PC-3 (cell line): ENCODE measurements at regions not wholly inside any gene's neighbourhood (a gene's known extent, or its start where the extent isn't known, plus 50 kb on each side); places are given as distances from the start of the nearest gene placed in this dataset.

Experiments
- CTCF ChIP-seq: fragments of 300-600 bp; sonication (generic); conservative IDR thresholded peaks from 2 replicates; pipeline ENCODE4 v1.5.1; 2017; ENCODE audit warnings: antibody characterized with exemption, low read depth, mild to moderate bottlenecking, low read length
- EZH2 ChIP-seq: fragments of 300-600 bp; sonication (generic); IDR thresholded peaks from one replicate; pipeline ENCODE4 v1.6.1; 2017; ENCODE audit warnings: antibody characterized with exemption, mild to moderate bottlenecking, low read length; ENCODE audit not compliant: unreplicated experiment
- EZH2phosphoT487 ChIP-seq: fragments of 300-600 bp; sonication (generic); IDR thresholded peaks from 2 replicates; pipeline ENCODE4 v1.6.1; 2018; ENCODE audit warnings: mild to moderate bottlenecking, antibody characterized with exemption, low read length, borderline replicate concordance

GRCh38 chr10:113390896-113391295, 162.0 kb upstream of the HABP2 start:
- TF ChIP-seq CTCF (no peak), EZH2phosphoT487 (no peak), EZH2 (no peak)
